GM18508 (cell line): ENCODE measurements at regions not wholly inside any gene's neighbourhood (a gene's known extent, or its start where the extent isn't known, plus 50 kb on each side); places are given as distances from the start of the nearest gene placed in this dataset.
"Not testable (repeated sequence)": the region's sequence is repeated elsewhere in the genome, so short reads cannot be mapped to it uniquely, and the experiment has no call there.

Experiments used
- ATAC-seq: cut with Tn5 transposase; IDR thresholded peaks from one replicate; pipeline ENCODE4 v1.9.1; 2021; ENCODE audit warnings: moderate number of reproducible peaks; ENCODE audit not compliant: insufficient read depth, unreplicated experiment

DNA sequence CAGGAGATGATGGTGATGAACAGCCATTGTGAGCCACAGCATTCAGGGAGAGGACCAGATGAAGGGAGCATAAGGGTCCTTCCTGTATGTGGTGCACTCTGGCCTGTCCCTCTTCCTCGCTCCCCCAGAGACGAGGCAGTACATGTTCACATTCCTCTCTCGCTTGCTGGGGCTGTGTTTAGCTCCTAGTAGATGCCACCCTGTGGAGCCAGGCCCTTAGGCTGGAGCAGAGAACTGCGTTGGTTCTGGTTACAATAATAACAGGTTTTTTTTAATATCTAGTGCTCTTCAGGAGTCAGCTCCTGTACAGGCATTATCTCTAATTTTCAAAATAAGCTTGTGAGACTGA, 171.1 kb upstream of the MYT1L start:
- no peak for ATAC-seq

DNA sequence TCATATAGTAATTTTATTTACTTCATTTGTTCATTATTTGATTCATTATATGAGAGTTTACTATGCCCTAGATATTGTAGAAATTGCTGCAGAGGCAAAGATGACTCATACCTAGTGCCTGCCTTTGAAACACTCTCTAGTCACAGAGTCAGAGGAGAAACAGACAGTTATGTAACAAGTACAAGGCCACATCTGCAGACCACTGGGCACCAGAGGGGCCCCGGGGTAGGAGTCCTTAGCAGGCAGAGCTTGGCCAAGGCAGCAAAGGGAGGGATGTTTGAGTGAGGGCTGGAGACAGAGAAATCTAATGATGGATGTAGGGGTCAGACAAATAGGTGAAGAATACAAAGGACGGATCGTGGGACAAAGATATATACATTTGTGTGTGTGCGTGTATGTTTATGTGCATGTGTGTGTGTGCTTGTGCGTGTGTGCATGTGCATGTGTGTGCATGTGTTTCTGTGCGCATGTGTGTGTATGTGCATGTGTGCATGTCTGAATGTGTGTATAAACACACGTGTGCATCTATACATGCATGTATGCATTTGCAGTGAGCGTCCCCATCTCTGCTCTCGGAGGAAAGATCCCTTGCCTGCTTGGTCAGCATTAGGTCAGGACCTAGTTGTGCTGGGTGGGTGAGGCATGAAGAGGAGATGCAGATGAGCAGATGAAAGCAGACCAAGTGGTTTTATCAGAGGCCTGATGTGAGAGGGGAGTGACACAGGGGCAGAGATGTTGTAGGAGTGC, 170.6 kb upstream of the MYT1L start:
- no peak for ATAC-seq

DNA sequence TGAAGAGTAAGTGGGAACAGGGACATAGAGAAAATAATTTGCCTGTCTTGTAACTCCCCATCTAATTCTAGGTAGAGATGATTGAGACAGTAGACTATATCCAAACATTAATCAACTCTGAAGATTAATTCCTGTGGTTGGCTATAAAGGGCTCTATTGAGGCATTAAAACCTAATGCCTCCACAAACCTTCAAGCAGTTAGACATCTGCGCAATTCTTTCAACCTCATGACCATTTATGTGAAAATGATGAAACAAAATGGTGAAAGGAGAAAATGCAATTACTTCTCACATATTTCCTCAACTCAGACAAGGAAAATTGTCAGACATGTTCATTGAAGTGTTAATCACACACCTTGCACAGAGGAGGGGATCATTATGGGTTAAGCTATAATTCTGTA, 164.5 kb upstream of the MYT1L start:
- no peak for ATAC-seq

DNA sequence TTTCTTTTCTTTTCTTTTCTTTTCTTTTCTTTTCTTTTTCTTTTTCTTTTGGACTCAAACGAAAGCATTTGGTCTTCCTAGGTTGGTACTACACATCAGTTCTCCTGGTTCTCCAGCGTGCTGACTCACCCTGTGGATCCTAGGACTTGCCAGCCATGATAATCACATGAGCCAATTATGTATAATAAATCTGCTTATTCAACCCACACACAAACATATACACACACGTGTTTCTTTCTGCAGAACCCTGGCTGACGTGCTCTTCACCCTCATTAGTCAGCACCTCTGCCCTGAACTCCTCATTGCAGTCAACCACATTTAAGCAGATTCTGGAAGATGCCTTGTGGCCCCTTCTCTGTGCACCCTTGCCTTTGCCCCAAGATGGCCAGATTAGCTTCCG, 162.4 kb upstream of the MYT1L start:
- no peak for ATAC-seq

DNA sequence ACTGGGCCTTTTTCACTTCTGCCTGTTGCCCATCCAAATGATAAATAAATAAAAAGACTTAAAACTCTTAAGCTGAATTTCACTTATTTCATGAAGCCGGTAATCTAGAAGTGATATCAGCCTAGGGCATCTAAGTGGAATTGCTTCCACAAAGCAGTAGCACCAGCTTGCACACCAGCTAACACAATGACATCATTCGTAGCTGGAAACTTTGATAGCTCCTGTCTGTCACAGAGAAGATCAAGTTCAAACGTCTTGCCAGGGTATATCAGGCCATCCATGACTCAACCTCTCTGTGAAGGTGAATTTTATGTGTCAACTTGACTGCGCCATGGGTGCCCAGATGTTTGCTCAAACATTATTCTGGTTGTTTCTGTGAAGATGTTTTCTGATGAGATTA, 161.7 kb upstream of the MYT1L start:
- ATAC-seq = no peak

DNA sequence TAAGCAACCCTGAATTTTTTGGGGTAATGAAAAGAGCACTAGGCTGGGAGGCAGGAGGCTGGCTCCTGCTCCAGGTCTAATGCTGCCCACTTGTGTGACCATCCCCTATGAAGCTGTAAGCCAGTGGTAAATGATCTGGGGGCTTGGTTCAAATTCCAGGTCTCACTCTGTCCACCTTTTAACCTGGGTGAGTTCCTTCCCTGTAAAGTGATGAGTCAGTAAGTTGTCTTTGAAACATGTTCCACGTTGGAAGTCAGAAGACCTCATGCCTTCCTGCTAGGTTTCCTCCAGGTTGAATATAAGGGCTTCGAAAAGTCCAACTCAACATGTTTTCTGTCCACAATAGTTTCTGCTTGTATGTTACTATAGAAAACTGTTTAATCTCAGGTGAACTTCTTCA, 160.9 kb upstream of the MYT1L start:
- ATAC-seq = no peak

DNA sequence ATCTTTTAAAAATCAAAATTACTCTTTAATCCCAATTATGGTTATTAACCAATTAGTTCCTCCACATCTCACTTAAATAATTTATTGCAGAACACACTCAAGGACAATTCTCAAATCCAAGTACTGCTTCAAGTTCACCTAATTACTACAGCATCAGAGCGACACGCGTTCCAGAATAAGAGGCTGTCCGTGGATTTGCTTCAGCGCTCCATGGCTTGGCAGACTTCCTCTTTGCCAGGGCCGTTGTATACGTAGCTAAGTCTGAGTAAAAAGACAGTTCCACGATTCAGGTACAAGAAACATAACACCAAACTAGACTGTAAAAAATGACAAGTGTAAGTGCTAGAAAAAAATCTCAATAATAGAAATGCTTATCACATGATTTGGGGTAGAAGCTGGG, 153.2 kb upstream of the MYT1L start:
- ATAC-seq = no peak

DNA sequence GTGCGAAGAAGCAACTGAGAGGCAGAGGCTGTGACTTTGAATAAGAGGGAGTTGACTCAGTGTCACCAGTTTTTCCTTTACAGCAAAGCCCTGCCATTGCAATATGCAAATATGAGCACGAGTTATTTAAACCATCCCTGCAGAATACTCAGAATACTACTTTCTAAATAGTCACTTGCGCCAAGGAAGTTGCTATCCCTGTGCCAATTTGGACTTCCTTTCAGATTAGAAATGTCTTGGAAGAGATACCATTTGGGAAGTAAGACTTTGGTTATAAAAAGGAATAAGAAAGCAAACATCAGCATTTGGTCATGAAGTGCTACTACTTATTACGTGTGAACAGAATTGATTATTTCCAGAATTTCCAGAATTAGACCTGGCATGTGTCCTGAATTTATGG, 151.8 kb upstream of the MYT1L start:
- ATAC-seq = no peak

DNA sequence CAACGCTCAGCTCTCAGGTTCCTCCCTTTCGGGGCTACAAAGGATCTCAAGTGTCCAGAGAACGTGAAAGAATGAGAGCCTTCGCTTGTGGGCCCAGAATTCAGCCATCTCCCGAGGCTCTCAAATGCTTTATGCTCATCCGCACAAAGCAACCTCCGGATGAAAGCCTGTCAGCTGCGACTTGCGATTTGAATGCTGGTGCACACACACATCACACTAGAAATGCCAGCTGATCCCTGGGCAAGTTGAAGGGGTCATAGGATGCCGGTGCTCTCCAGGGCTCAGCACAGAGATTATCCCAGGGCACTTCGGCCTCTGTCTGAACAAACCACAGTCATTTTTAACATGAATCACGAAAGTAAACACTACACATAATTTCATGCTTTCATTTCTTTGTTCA, 141.8 kb upstream of the MYT1L start:
- no peak for ATAC-seq

DNA sequence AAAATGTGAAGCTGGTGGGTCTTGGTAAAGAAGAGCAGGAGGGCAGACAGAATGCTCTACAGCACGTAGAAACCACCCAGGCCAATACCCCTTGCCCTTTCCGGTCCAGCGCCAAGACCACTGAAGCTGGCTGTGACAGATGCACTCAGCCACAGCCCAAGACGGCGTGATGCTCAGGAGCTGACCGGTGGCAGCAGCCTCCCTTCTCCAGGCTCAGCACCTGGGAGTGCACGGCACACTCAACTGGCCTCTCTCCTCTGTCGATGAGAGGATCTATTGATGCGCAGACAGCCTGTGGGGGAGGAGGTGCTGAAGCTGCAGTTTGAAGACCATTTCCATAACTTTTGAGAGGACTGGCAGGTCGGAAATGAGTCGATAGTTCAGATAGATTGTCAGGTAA, 141.0 kb upstream of the MYT1L start:
- no peak for ATAC-seq

DNA sequence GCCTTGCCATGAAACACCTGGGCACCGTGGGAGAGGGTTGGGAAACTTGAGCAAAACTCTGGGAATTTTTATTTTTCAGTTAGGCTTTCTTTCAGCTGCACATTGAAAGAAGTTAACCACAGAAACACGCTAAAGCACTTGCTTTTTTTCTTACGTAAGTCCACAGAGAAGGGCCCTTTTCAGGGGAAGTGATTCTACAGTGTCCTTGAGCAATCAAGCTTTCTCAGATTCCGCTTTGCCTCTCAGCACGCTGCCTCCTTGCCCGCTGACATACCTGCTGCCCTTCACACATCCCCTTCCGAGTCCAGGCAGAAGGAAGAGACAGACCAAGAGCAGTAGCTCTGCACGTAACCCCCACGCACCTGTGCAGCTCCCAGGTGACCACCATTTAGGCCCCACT, 135.5 kb upstream of the MYT1L start:
- no peak for ATAC-seq

DNA sequence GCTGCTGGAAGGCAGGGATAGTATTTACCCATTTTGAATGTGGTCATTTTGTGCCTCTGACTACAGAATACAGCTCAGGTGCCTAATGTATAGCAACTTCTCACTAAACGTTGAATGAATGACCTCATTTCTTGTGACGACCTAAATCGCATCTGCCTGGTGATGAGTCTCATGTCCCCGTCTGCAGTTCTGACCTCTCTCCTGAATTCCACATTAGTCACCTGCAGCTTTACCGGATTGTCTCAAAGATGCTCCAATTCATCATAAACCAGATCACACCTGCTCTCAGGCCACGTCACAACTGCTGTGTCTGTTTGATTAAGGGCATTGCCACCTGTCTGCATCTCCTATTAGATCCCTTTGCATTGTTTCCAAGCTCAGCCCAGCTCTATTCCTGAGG, 133.6 kb upstream of the MYT1L start:
- no peak for ATAC-seq

DNA sequence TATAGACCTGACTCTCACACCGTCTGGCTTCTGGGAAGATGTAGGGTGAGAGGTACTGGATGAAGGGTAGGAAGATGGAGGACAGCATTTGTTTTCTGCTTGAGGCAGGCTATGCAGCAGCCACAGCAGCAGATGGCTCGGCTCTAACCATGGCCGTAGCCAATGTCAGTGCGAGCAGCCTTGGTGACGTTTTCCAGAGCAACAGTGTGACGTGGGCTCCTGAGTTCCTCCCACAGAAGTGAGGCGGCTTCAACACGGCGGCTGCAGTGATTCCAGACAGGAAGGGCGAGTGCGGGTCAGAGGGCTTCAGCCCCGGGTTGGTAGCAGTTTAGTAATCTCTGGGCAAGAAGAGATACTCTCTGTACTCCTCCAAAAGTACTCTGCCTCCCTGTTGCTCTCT, 133.0 kb upstream of the MYT1L start:
- ATAC-seq = no peak

DNA sequence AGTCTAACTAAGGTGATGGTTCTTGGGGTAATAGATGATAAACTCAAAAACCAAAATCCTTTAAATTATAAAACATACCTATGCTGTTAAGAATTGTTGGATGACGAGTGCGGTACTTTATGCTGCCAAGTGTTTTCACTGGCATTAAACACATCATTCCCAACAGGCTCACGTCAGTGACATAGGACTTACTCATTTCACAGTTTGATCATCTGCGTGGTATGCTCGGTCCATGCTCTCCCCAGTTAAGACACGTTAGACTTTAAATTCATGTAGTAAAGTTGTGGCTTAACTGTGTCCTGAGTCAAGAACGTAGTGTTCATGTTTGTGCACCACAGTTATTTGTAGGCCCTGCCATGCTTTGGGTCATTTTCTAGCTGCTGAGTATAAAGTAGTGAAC, 125.6 kb upstream of the MYT1L start:
- no peak for ATAC-seq

DNA sequence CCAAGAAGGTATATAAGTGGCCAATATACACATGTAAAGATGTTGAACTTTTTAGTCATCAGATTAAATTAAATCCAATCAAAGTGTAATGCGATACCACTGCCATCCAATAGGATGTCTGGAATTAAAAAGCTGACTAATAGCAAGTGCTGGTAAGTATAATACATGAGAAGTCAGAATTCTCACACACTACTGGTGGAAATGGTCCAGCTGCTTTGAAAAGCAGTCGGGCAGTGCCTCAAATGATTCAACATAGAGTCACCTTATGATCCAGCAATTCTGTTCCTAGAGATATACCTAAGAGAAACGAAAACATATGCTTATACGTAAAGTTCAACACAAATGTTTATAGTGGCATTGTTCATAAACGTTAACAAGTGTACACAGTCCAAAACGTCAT, 124.1 kb upstream of the MYT1L start:
- ATAC-seq = no peak

DNA sequence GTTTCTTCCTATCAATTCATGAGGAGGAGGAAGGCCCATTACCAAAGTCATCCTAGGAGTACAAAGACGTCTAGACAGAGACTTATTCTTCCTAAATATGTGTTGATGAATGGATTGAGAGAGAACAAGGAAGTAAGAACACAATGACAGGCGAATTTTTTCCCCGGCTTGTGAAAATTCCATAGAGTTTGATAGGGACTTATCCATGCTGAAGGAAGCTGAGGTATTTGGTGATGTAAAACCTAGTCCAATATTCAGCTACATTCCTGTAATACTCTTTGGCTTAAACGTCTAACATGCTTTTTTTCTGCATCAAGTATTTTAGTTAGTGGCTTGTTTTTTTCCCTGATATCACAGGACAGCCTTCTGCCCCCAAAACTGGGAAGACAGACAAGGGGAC, 121.9 kb upstream of the MYT1L start:
- ATAC-seq = no peak

DNA sequence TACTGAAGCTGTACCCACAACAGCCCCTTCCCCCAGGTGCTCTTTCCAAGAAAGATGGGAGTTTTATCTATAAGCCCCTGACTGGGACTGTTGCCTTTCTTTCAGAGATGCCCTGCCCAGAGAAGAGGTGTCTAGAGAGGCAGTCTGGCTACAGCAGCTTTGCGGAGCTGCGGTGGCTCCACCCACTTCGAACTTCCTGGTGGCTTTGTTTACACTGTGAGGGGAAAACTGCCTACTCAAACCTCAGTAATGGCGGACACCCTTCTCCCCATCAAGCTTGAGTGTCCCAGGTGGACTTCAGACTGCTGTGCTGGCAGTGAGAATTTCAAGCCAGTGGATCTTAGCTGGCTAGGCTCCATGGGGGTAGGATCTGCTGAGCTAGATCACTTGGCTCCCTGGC, 120.2 kb upstream of the MYT1L start:
- ATAC-seq = not testable (repeated sequence)

DNA sequence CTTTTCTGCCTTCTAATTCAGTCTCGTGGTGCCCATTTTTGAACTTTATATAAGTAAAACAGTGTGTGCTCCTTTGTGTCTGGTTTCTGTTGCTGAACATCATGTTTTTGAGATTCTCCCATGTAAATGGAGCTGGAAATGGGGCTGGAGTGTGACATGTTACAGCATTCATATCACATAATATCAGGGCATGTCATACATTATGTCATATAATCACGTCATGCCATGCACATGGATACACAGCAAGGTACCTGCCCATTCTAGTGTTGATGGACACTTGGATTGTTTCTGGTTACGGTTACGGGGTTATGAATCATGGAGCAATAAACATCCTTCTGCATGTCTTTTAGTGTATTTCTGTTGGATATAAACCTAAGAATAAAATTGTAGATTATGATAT, 117.1 kb upstream of the MYT1L start:
- ATAC-seq = no peak

DNA sequence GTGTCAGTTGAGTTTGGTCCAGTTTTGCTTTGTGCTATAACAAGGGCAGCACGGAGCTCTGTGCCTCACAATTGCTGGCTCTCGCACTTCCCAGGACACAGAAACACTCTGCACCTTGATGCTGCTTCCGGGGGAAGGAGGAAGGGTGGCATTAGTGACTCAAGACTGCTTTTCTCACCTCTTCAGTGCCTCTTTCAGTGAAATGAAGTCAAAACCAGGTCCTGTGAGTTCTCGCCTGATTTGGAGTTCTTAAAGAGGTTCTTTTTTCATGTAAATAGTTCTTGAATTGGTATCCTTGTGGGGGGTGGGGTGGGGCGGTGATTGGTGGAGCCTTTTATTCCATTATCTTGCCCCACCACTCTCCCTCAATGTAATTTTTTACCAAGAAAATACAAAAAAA, 91.5 kb upstream of the MYT1L start:
- ATAC-seq = no peak

DNA sequence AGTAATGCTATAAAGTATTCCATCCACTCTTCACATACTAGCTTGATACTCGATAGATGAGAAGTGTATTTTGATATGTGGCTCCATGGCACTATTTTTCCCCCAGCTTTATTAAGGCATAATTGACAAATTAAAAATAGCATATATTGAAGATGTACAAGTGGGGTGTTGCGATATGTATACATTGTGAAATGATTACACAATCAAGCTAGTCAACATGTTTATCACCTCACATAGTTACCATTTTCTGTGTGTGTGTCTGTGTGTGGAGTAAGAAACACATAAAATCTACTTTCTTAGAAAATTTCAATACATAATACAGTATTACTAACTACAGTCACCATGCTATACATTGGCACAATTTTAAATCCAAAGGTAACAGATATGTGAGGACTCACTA, 82.5 kb upstream of the MYT1L start:
- no peak for ATAC-seq

DNA sequence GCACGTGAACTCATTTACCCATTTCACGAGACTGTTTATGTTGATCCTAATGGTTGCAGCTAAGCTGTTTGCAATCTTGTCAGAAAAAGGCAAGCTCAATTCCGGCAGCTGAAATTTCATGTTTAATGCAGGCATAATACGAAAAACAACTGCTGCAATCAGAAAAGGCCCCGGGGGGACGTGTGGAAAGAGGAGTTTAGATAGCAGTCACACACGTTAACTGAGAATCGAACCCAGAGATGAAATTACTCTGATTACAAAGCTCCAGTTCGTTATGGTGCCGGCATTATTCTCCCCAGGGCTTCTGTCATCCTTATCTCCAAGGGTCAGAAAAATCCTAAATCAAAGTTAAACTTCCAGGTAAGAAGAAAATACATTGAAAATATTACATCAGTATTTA, 79.9 kb upstream of the MYT1L start:
- ATAC-seq = no peak

DNA sequence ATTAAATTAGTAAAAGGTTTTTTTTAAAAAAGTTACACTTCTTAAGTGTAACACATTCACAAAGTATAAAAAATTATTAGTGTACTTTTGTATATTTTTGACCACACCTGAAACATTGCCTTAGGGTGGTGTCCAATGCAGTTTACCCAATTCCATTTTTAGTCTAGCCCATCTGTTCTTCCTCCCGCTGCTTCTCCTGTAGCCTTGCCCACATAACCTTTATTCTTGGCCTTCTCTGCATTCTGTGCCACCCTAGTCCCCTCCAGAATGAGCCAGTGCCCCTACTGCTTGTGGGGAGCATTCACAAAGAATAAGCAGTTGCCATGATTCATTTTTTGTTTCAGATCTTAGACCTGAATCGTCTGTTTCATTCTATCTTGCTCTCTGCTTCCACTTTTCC, 78.4 kb upstream of the MYT1L start:
- no peak for ATAC-seq

DNA sequence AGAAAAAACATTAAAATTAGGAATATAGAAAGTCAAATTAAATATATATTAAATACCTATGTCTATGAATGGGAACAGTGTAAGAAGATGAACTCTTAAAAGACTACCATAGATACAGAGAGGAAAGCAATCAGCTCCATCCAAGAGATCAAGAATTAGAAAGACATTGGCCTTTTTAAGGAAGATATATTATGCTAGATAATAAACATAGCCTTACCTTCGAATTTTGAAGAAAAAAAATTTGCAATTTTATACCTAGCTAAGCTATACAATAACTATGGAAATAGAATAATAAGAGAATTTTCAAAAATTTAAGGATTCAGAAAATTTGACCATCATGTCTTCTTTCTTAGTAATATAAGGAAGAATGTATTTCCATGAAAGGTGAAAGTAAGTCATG, 74.7 kb upstream of the MYT1L start:
- no peak for ATAC-seq
